ENCODE measurements at regions not wholly inside any gene's neighbourhood (a gene's known extent, or its start where the extent isn't known, plus 50 kb on each side); places are given as distances from the start of the nearest gene placed in this dataset.

GRCh38 chr7:131174855-131175254 lies 152.8 kb upstream of the MKLN1 start:
- TF ChIP-seq CTCF (IDR thresholded peaks at IDR 0.05) = no peak
- no peak for TF ChIP-seq POLR2A (IDR thresholded peaks at IDR 0.05)
